DOHH2 (cell line): ENCODE measurements at regions not wholly inside any gene's neighbourhood (a gene's known extent, or its start where the extent isn't known, plus 50 kb on each side); places are given as distances from the start of the nearest gene placed in this dataset.

Experiments used
- H3F3A ChIP-seq: fragments of 200-600 bp; sonication (generic), shearing (Covaris generic); 2 replicates; pipeline ENCODE4 v1.6.0; 2016; ENCODE audit warnings: antibody characterized with exemption, mild to moderate bottlenecking; ENCODE audit not compliant: control insufficient read depth, insufficient read depth
- H3K27ac ChIP-seq: fragments of 200-600 bp; sonication (generic); 2 replicates; pipeline ENCODE4 v1.5.1; 2014; ENCODE audit warnings: low read depth, mild to moderate bottlenecking, low read length, moderate library complexity
- H3K27me3 ChIP-seq: fragments of 200-600 bp; sonication (generic); 2 replicates; pipeline ENCODE4 v1.6.1; 2014; ENCODE audit warnings: mild to moderate bottlenecking, low read length, mixed read lengths; ENCODE audit not compliant: control insufficient read depth
- H3K36me3 ChIP-seq: fragments of 200-600 bp; sonication (generic); 2 replicates; pipeline ENCODE4 v1.6.1; 2014; ENCODE audit warnings: mild to moderate bottlenecking, low read length, moderate library complexity, mixed read lengths; ENCODE audit not compliant: control insufficient read depth
- H3K4me1 ChIP-seq: fragments of 200-600 bp; sonication (generic); 2 replicates; pipeline ENCODE4 v1.6.1; 2014; ENCODE audit warnings: mild to moderate bottlenecking, low read length, mixed read lengths; ENCODE audit not compliant: control insufficient read depth
- H3K4me2 ChIP-seq: fragments of 200-600 bp; sonication (generic); 2 replicates; pipeline ENCODE4 v1.6.0; 2014; ENCODE audit warnings: mild to moderate bottlenecking, low read length, moderate library complexity
- H3K4me3 ChIP-seq: fragments of 200-600 bp; sonication (generic); 2 replicates; pipeline ENCODE4 v1.5.1; 2014; ENCODE audit warnings: mild to moderate bottlenecking, low read length, mixed read lengths
- H3K79me2 ChIP-seq: fragments of 200-600 bp; sonication (generic); 2 replicates; pipeline ENCODE4 v1.6.1; 2014; ENCODE audit warnings: mild to moderate bottlenecking, low read length, mixed read lengths; ENCODE audit not compliant: control insufficient read depth
- H3K9me2 ChIP-seq: fragments of 200-600 bp; sonication (generic); replicated peaks from 2 replicates; pipeline ENCODE4 v1.6.1; 2014; ENCODE audit warnings: mild to moderate bottlenecking, low read length, mixed read lengths; ENCODE audit not compliant: control insufficient read depth
- H3K9me3 ChIP-seq: fragments of 200-600 bp; sonication (generic); 2 replicates; pipeline ENCODE4 v1.6.1; 2014; ENCODE audit warnings: antibody characterized with exemption, low read length, mixed read lengths; ENCODE audit not compliant: control insufficient read depth, insufficient read depth
- H4K20me1 ChIP-seq: fragments of 200-600 bp; sonication (generic); 2 replicates; pipeline ENCODE4 v1.6.0; 2014; ENCODE audit warnings: low read depth, mild to moderate bottlenecking, antibody characterized with exemption, low read length, moderate library complexity; ENCODE audit not compliant: control insufficient read depth, insufficient read depth
- EZH2phosphoT487 ChIP-seq: fragments of 200-600 bp; sonication (generic); IDR thresholded peaks from 2 replicates; pipeline ENCODE4 v1.6.1; 2017; ENCODE audit warnings: borderline replicate concordance, mild to moderate bottlenecking, antibody characterized with exemption, low read length, moderate library complexity, mixed read lengths
- TF ChIP-seq, protein P1 (sequence below): fragments of 200-600 bp; sonication (generic); IDR thresholded peaks from one replicate; pipeline ENCODE4 v1.5.1; 2014; ENCODE audit warnings: antibody characterized with exemption, mild to moderate bottlenecking, low read depth, low read length; ENCODE audit not compliant: poor library complexity, severe bottlenecking

DNA sequence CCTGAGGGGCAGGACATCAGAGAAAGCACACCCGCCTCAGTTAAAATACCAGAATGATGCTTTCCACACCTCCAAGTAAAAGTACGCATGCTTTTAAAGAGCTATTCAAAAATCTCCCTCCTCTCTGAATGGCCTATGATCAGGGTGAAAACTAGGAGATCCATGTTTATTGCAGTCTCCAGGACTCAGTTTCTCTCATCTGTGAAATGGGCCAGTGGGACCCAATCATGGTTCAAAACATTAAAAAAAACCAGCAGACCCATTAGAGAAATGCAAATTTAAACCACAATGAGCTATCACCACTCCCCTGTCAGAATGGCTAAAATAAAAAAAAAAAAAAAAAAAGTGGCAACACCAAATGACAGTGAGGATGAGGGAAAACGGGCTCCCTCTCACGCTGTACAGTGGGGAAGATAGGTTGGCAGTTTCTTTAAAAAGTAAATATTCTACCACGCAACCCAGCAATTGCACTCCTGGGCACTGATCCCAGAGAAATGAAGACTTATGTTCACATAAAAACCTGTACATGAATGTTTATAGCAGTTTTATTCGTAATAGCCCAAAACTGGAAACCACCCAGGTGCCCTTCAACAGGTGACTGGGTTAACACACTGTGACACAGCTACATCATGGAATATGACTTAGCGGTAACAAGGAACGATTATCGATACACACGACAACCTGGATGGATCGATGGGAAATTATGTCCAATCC is 242.7 kb downstream of the MN1 start:
- H3K4me3 ChIP-seq, result no peak overlapping the region
- H3K27me3 ChIP-seq, result no peaks in the 10 kb centered on the region
- no peaks in the 10 kb centered on the region for H3K9me3 ChIP-seq
- H3K27ac ChIP-seq, result no peak overlapping the region
- TF ChIP-seq, protein P1, sequence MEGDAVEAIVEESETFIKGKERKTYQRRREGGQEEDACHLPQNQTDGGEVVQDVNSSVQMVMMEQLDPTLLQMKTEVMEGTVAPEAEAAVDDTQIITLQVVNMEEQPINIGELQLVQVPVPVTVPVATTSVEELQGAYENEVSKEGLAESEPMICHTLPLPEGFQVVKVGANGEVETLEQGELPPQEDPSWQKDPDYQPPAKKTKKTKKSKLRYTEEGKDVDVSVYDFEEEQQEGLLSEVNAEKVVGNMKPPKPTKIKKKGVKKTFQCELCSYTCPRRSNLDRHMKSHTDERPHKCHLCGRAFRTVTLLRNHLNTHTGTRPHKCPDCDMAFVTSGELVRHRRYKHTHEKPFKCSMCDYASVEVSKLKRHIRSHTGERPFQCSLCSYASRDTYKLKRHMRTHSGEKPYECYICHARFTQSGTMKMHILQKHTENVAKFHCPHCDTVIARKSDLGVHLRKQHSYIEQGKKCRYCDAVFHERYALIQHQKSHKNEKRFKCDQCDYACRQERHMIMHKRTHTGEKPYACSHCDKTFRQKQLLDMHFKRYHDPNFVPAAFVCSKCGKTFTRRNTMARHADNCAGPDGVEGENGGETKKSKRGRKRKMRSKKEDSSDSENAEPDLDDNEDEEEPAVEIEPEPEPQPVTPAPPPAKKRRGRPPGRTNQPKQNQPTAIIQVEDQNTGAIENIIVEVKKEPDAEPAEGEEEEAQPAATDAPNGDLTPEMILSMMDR, result no peak
- no peak for TF ChIP-seq EZH2phosphoT487
- no peak overlapping the region for H3K4me2 ChIP-seq
- no peaks in the 10 kb centered on the region for H3K9me2 ChIP-seq
- no peaks in the 10 kb centered on the region for H3K4me1 ChIP-seq
- H3K36me3 ChIP-seq, result no peaks in the 10 kb centered on the region
- no peaks in the 10 kb centered on the region for H3K79me2 ChIP-seq
- H3F3A ChIP-seq, result no peaks in the 10 kb centered on the region
- H4K20me1 ChIP-seq, result no peaks in the 10 kb centered on the region

GRCh38 chr22:27560781-27561180 is 240.8 kb downstream of the MN1 start:
- no peaks in the 10 kb centered on the region for H3F3A ChIP-seq
- no peak overlapping the region for H3K4me2 ChIP-seq
- no peaks in the 10 kb centered on the region for H3K4me1 ChIP-seq
- no peak overlapping the region for H3K27ac ChIP-seq
- TF ChIP-seq, protein P1, result no peak
- TF ChIP-seq EZH2phosphoT487, result no peak
- no peaks in the 10 kb centered on the region for H3K36me3 ChIP-seq
- H3K79me2 ChIP-seq, result no peaks in the 10 kb centered on the region
- no peak overlapping the region for H3K4me3 ChIP-seq
- H3K9me2 ChIP-seq, result no peaks in the 10 kb centered on the region
- H3K27me3 ChIP-seq, result no peaks in the 10 kb centered on the region
- no peaks in the 10 kb centered on the region for H3K9me3 ChIP-seq
- H4K20me1 ChIP-seq, result no peaks in the 10 kb centered on the region

GRCh38 chr22:27561286-27561904 is 240.2 kb downstream of the MN1 start:
- no peaks in the 10 kb centered on the region for H3K79me2 ChIP-seq
- H3K27ac ChIP-seq, result no peak overlapping the region
- H3K36me3 ChIP-seq, result no peaks in the 10 kb centered on the region
- no peak overlapping the region for H3K4me2 ChIP-seq
- no peak for TF ChIP-seq EZH2phosphoT487
- TF ChIP-seq, protein P1, result no peak
- no peaks in the 10 kb centered on the region for H3K4me1 ChIP-seq
- H3F3A ChIP-seq, result no peaks in the 10 kb centered on the region
- H3K4me3 ChIP-seq, result no peak overlapping the region
- H3K27me3 ChIP-seq, result no peaks in the 10 kb centered on the region
- H3K9me2 ChIP-seq, result no peaks in the 10 kb centered on the region
- no peaks in the 10 kb centered on the region for H4K20me1 ChIP-seq
- no peaks in the 10 kb centered on the region for H3K9me3 ChIP-seq
